ENCODE measurements at regions not wholly inside any gene's neighbourhood (a gene's known extent, or its start where the extent isn't known, plus 50 kb on each side); places are given as distances from the start of the nearest gene placed in this dataset.

GRCh38 chr2:215601990-215602721 is 166.3 kb upstream of the FN1 start:
- no peak for TF ChIP-seq CTCF (IDR thresholded peaks at IDR 0.05; ENCODE audit: insufficient read depth, low read depth, low read length, missing control alignments)
- no peak for DNase-seq (ENCODE audit: low read depth)
- H3K4me3 ChIP-seq (ENCODE audit: low read depth, low read length), result no peak overlapping the region

GRCh38 chr2:215601526-215601925 is 165.7 kb upstream of the FN1 start:
- DNase-seq (ENCODE audit: low read depth), result no peak
- no peak for TF ChIP-seq CTCF (IDR thresholded peaks at IDR 0.05; ENCODE audit: insufficient read depth, low read depth, low read length, missing control alignments)
- H3K4me3 ChIP-seq (ENCODE audit: low read depth, low read length), result no peak overlapping the region

- no peak for TF ChIP-seq CTCF (IDR thresholded peaks at IDR 0.05; ENCODE audit: insufficient read depth, low read depth, low read length, missing control alignments)
- H3K4me3 ChIP-seq (ENCODE audit: low read depth, low read length), result no peak overlapping the region
- DNase-seq (ENCODE audit: low read depth), result no peak
Observed at GRCh38 chr2:215598376-215598975, 162.6 kb upstream of the FN1 start.

- no peak for TF ChIP-seq CTCF (IDR thresholded peaks at IDR 0.05; ENCODE audit: insufficient read depth, low read depth, low read length, missing control alignments)
- H3K4me3 ChIP-seq (ENCODE audit: low read depth, low read length), result no peak overlapping the region
- DNase-seq (ENCODE audit: low read depth), result no peak
Observed at GRCh38 chr2:215597577-215597976, 161.7 kb upstream of the FN1 start.

GRCh38 chr2:215594766-215595165 is 158.9 kb upstream of the FN1 start:
- H3K4me3 ChIP-seq (ENCODE audit: low read depth, low read length), result no peak overlapping the region
- TF ChIP-seq CTCF (IDR thresholded peaks at IDR 0.05; ENCODE audit: insufficient read depth, low read depth, low read length, missing control alignments), result no peak
- DNase-seq (ENCODE audit: low read depth), result no peak

- no peak for TF ChIP-seq CTCF (IDR thresholded peaks at IDR 0.05; ENCODE audit: insufficient read depth, low read depth, low read length, missing control alignments)
- DNase-seq (ENCODE audit: low read depth), result no peak
- H3K4me3 ChIP-seq (ENCODE audit: low read depth, low read length), result no peak overlapping the region
Observed at GRCh38 chr2:215590010-215590745, 154.3 kb upstream of the FN1 start.

Measured in GM12865 (cell line).